Stimulated activated CD4-positive, alpha-beta T cell treated with anti-CD3 and anti-CD28 coated beads, TNF-alpha, amount 100 ng/mL, for 24 hours (primary cell): ENCODE measurements at regions not wholly inside any gene's neighbourhood (a gene's known extent, or its start where the extent isn't known, plus 50 kb on each side); places are given as distances from the start of the nearest gene placed in this dataset.
"Not testable (repeated sequence)": the region's sequence is repeated elsewhere in the genome, so short reads cannot be mapped to it uniquely, and the experiment has no call there.

Experiments
- DNase-seq, 3 experiments: peaks; one replicate each; pipeline ENCODE4 v3.0.0-alpha.2; 2020; ENCODE audit warnings: low read depth in 3 of 3

- DNase-seq: no peak
Measured at GRCh38 chr2:62410926-62411456, 95.0 kb downstream of the TMEM17 start.

- DNase-seq: no peak
Measured at GRCh38 chr2:62410015-62410453, 96.0 kb downstream of the TMEM17 start.

- no peak for DNase-seq
Measured at GRCh38 chr2:62409442-62409841, 96.6 kb downstream of the TMEM17 start.

- DNase-seq: no peak
Measured at GRCh38 chr2:62408241-62408677, 97.7 kb downstream of the TMEM17 start.

- DNase-seq: no peak
Measured at GRCh38 chr2:62407838-62408237, 98.2 kb downstream of the TMEM17 start.

GRCh38 chr2:62407401-62407800, 98.6 kb downstream of the TMEM17 start:
- DNase-seq: no peak

GRCh38 chr2:62406573-62407043, 99.4 kb downstream of the TMEM17 start:
- no peak for DNase-seq

- no peak for DNase-seq
Measured at GRCh38 chr2:62404913-62405312, 101.1 kb downstream of the TMEM17 start.

GRCh38 chr2:62402156-62402555, 103.8 kb downstream of the TMEM17 start:
- no peak for DNase-seq

- DNase-seq: no peak
Measured at GRCh38 chr2:62398356-62398755, 107.6 kb downstream of the TMEM17 start.

- no peak for DNase-seq
Measured at GRCh38 chr2:62396880-62397279, 109.1 kb downstream of the TMEM17 start.

GRCh38 chr2:62393293-62393692, 112.7 kb downstream of the TMEM17 start:
- DNase-seq: no peak

- DNase-seq: no peak
Measured at GRCh38 chr2:62391696-62392095, 114.3 kb downstream of the TMEM17 start.

GRCh38 chr2:62386378-62386777, 119.6 kb downstream of the TMEM17 start:
- DNase-seq: not testable (repeated sequence)

- no peak for DNase-seq
Measured at GRCh38 chr2:62383846-62384245, 122.1 kb downstream of the TMEM17 start.

- DNase-seq: no peak
Measured at GRCh38 chr2:62382757-62383156, 123.2 kb downstream of the TMEM17 start.

GRCh38 chr2:62382122-62382521, 123.9 kb downstream of the TMEM17 start:
- no peak for DNase-seq

GRCh38 chr2:62381656-62382055, 124.3 kb downstream of the TMEM17 start:
- DNase-seq: no peak

GRCh38 chr2:62379566-62379965, 126.4 kb downstream of the TMEM17 start:
- DNase-seq: no peak

- no peak for DNase-seq
Measured at GRCh38 chr2:62375113-62375420, 130.9 kb downstream of the TMEM17 start.

GRCh38 chr2:62374301-62375112, 131.5 kb downstream of the TMEM17 start:
- DNase-seq: no peak

- no peak for DNase-seq
Measured at GRCh38 chr2:62372824-62373223, 133.2 kb downstream of the TMEM17 start.
